ENCODE measurements at regions not wholly inside any gene's neighbourhood (a gene's known extent, or its start where the extent isn't known, plus 50 kb on each side); places are given as distances from the start of the nearest gene placed in this dataset.

- no peaks in the 10 kb centered on the region for H3K27me3 ChIP-seq
- H3K4me1 ChIP-seq (ENCODE audit: insufficient read depth), result no peaks in the 10 kb centered on the region
- H4K20me1 ChIP-seq (ENCODE audit: insufficient read depth, poor library complexity, severe bottlenecking), result no peaks in the 10 kb centered on the region
- no peaks in the 10 kb centered on the region for H3K9me3 ChIP-seq (ENCODE audit: low read depth)
- no peak overlapping the region for H2AFZ ChIP-seq
- no peak for DNase-seq (ENCODE audit: low spot score)
- H3K36me3 ChIP-seq (replicated peaks; ENCODE audit: insufficient read depth, low read depth), result no peaks in the 10 kb centered on the region
- TF ChIP-seq EZH2phosphoT487 (IDR thresholded peaks at IDR 0.05; ENCODE audit: low read depth, severe bottlenecking, unreplicated experiment) (no peak), CTCF (IDR thresholded peaks at IDR 0.05; ENCODE audit: poor library complexity) (no peak), EZH2 (IDR thresholded peaks at IDR 0.05; ENCODE audit: borderline replicate concordance) (no peak)
- no peak overlapping the region for H3K27ac ChIP-seq
- no peak overlapping the region for H3K4me2 ChIP-seq
- H3K4me3 ChIP-seq, result no peak overlapping the region
- H3K9me2 ChIP-seq (replicated peaks; ENCODE audit: insufficient read depth), result no peaks in the 10 kb centered on the region
- H3K79me2 ChIP-seq, result no peaks in the 10 kb centered on the region
- 90% methylated on average over 3 of the region's 3 CpGs for WGBS (ENCODE audit: low lambda C conversion rate, missing lambda C conversion rate)
These were observed 150.6 kb upstream of the FAM13C start for GRCh38 chr10:59512951-59513350.

GRCh38 chr10:59508956-59509355 is 146.6 kb upstream of the FAM13C start:
- H3K27ac ChIP-seq, result no peak overlapping the region
- 31% methylated on average over 1 of the region's 1 CpG for WGBS (ENCODE audit: low lambda C conversion rate, missing lambda C conversion rate)
- no peak for TF ChIP-seq EZH2 (IDR thresholded peaks at IDR 0.05; ENCODE audit: borderline replicate concordance)

GRCh38 chr10:59508296-59508695 is 145.9 kb upstream of the FAM13C start:
- Histone ChIP-seq H3K4me2 (no peak overlapping the region), H3K4me3 (no peak overlapping the region), H3K4me1 (ENCODE audit: insufficient read depth) (no peaks in the 10 kb centered on the region), H3K79me2 (no peaks in the 10 kb centered on the region), H3K9me3 (ENCODE audit: low read depth) (no peaks in the 10 kb centered on the region), H3K9me2 (replicated peaks; ENCODE audit: insufficient read depth) (no peaks in the 10 kb centered on the region), H3K27ac (no peak overlapping the region), H2AFZ (no peak overlapping the region), H4K20me1 (ENCODE audit: insufficient read depth, poor library complexity, severe bottlenecking) (no peaks in the 10 kb centered on the region), H3K27me3 (no peaks in the 10 kb centered on the region), H3K36me3 (replicated peaks; ENCODE audit: insufficient read depth, low read depth) (no peaks in the 10 kb centered on the region)
- WGBS (ENCODE audit: low lambda C conversion rate, missing lambda C conversion rate), result 86% methylated on average over 3 of the region's 3 CpGs
- TF ChIP-seq EZH2 (IDR thresholded peaks at IDR 0.05; ENCODE audit: borderline replicate concordance), result no peak
- no peak for TF ChIP-seq CTCF (IDR thresholded peaks at IDR 0.05; ENCODE audit: poor library complexity)
- no peak for TF ChIP-seq EZH2phosphoT487 (IDR thresholded peaks at IDR 0.05; ENCODE audit: low read depth, severe bottlenecking, unreplicated experiment)
- DNase-seq (ENCODE audit: low spot score), result peak; percentile 7

More at GRCh38 chr10:59508956-59509355, 146.6 kb upstream of the FAM13C start:
- Histone ChIP-seq H2AFZ (no peak overlapping the region), H3K9me2 (replicated peaks; ENCODE audit: insufficient read depth) (no peaks in the 10 kb centered on the region), H3K27me3 (no peaks in the 10 kb centered on the region), H3K4me3 (no peak overlapping the region), H4K20me1 (ENCODE audit: insufficient read depth, poor library complexity, severe bottlenecking) (no peaks in the 10 kb centered on the region), H3K9me3 (ENCODE audit: low read depth) (no peaks in the 10 kb centered on the region), H3K4me1 (ENCODE audit: insufficient read depth) (no peaks in the 10 kb centered on the region), H3K79me2 (no peaks in the 10 kb centered on the region), H3K4me2 (no peak overlapping the region), H3K36me3 (replicated peaks; ENCODE audit: insufficient read depth, low read depth) (no peaks in the 10 kb centered on the region)
- no peak for DNase-seq (ENCODE audit: low spot score)

GRCh38 chr10:59505926-59506325 is 143.6 kb upstream of the FAM13C start:
- no peak overlapping the region for H3K4me3 ChIP-seq
- DNase-seq (ENCODE audit: low spot score), result no peak
- no peak overlapping the region for H3K27ac ChIP-seq
- 45% methylated on average over 1 of the region's 1 CpG for WGBS (ENCODE audit: low lambda C conversion rate, missing lambda C conversion rate)
- no peaks in the 10 kb centered on the region for H3K79me2 ChIP-seq
- TF ChIP-seq EZH2 (IDR thresholded peaks at IDR 0.05; ENCODE audit: borderline replicate concordance), result no peak
- TF ChIP-seq CTCF (IDR thresholded peaks at IDR 0.05; ENCODE audit: poor library complexity), result no peak
- TF ChIP-seq EZH2phosphoT487 (IDR thresholded peaks at IDR 0.05; ENCODE audit: low read depth, severe bottlenecking, unreplicated experiment), result no peak
- no peaks in the 10 kb centered on the region for H3K36me3 ChIP-seq (replicated peaks; ENCODE audit: insufficient read depth, low read depth)
- H2AFZ ChIP-seq, result no peak overlapping the region
- H3K9me3 ChIP-seq (ENCODE audit: low read depth), result no peaks in the 10 kb centered on the region
- H3K4me2 ChIP-seq, result no peak overlapping the region
- H3K27me3 ChIP-seq, result no peaks in the 10 kb centered on the region
- H3K4me1 ChIP-seq (ENCODE audit: insufficient read depth), result no peaks in the 10 kb centered on the region
- H4K20me1 ChIP-seq (ENCODE audit: insufficient read depth, poor library complexity, severe bottlenecking), result no peaks in the 10 kb centered on the region
- H3K9me2 ChIP-seq (replicated peaks; ENCODE audit: insufficient read depth), result no peaks in the 10 kb centered on the region

All from hepatocyte (in vitro differentiated cells).